GM18867 (cell line): ENCODE measurements at regions not wholly inside any gene's neighbourhood (a gene's known extent, or its start where the extent isn't known, plus 50 kb on each side); places are given as distances from the start of the nearest gene placed in this dataset.

Experiments
- ATAC-seq: cut with Tn5 transposase; IDR thresholded peaks from one replicate; pipeline ENCODE4 v1.9.1; 2021; ENCODE audit warnings: mild to moderate bottlenecking, moderate library complexity; ENCODE audit not compliant: unreplicated experiment

- ATAC-seq, result no peak
Measured at GRCh38 chr11:111444040-111444439, 65.0 kb upstream of the POU2AF1 start.

- ATAC-seq, result no peak
Measured at GRCh38 chr11:111443640-111444039, 64.6 kb upstream of the POU2AF1 start.

DNA sequence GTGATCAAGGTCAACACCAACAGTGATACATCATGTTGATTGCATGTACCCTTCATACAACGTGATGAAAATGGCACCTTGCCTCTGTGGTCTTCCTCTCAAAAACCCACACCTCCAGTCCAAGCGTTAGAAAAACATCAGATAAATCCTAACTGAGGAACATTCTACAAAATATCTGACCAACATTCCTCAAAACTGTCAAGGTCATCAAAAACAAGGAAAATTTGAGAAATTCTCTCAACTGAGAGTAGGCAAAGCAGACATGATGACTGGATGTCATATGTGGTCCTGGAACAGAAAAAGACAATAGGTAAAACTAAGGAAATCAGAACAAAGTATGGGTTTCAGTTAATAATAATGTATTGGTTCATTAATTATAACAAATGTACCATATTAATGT lies 64.0 kb upstream of the POU2AF1 start:
- ATAC-seq, result no peak

DNA sequence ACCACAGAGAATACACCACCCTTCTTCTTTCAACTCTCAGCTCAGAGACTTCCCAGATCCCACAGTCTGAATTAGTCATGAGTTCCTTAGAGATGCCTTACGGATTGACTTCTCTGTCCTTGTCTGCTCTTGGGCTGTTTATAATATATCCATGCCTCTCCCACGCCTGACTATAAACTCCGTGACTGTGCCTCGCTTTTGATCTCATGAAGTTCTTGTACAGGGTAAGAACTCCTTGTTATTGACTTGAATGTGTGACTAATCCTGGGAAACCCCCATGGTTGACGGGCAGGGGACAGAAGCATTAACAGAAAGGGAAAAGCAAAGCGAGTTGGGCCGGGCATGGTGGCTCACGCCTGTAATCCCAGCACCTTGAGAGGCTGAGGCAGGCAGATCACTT lies 62.4 kb upstream of the POU2AF1 start:
- no peak for ATAC-seq

DNA sequence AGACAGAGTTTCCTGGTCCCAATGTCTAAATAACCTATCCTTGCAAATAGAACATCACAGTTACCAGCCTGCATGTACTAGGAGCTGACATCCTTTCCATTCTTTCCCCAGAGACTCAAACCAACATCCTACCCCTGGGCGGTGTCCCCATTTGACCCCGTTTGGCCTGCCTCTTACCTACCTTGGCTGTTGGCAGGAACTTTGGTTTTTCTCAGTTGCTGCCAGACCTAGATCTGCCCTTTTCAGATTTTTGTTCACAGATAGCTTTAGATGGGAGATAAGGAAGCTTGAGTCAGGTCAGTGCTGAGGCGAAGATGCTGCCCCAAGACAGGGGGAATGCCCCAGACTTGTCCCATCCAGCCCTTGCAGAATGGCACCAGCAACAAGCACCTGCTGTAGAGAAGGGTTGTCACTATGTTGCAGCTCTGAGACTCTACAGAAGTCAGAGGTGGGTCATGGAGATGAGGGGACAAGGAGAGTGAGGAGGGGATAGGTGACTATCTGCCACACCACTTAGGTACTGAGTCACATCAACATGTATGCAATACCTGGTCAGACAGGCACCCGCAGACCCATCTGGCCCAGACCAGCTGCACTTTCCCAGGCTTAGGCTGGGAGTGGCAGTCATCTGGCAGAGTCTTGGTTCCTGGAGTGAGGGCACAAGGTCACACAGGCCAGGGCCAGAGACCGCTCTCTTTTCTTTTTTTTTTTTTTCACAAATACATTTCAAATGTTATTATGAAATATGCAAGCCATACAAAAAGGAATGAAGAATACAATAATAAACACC lies 61.5 kb upstream of the POU2AF1 start:
- no peak for ATAC-seq

GRCh38 chr11:111439901-111440300 lies 60.8 kb upstream of the POU2AF1 start:
- no peak for ATAC-seq

DNA sequence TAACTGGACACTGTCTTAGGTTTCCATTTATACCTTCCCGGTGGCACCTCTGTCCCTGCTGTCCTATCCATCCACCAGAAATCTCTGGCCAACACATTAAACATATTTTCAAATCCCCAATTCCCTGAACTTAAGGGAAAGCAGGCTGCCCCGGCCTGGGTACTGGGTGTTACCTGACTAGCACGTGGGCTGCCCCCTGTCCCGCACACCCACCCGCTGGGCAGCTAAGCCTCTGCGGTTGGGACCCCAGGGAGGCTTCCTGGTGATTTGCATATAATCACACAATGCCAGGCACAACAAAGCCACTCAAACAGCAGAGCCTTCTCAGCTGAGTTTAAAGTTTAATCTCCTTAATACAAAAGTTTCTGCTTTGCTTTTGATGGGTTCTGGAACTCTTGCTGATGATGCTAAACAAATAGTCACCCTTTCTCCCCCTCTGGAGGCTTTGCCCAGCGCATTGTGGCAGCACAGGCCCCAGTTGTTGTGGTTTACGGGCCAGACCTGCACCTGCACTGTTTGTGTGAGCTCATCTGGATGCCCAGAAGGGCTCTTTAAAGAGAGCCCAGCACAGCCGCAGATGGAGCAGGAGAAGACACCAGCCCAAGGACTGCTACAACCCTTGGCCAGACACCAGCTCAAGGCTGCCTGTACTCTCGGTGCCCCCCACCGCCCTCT lies 59.9 kb upstream of the POU2AF1 start:
- ATAC-seq, result no peak

DNA sequence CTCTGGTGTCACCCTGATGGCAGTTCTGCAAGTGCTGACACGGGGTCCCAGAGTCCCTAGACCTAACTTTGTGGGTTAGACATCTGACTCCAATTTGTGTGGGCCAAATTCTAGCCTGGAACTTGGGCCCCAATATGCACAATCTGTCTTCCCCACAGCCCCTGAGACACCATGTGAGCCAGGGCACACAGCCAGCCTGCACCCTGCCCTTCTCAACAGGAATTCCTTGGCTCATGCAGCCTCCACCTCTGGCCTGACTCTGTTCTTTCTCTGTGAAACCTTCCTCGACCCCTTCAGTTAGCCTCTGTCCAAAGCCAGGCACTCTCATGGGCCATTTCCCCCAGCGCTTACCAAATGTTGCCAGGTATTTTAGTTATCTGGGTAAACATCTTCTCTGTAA lies 59.1 kb upstream of the POU2AF1 start:
- no peak for ATAC-seq

DNA sequence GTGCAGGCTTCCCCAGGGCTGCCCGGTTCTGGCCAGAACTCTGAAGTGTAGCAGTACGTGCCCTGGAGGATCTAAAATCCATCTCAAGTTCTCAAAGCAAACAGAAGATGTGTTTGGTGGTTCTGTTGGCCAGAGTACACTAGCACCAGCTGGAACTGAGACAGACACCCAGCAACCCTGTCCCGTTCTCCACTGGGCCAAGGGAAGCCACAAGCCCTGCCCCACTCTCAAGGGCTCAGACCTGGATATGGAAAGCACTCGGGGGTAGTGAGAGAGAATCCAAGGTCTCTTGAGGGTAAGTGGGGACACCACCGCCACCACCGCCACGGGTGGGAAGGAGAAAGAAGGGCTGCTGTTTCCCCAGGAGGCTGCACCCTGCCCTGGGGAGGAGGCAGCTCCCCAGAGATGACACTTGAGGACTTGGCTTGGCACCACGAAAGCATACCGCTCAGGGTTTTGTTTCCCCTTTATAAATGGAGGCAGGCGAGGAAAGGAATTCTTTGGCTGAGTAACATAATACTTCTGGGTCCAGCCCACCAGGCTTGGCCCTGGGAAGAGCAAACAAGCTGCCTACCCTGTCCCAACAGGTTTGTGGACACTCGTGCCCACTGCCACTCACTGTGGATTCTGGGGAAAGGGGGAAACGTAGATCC lies 56.1 kb upstream of the POU2AF1 start:
- no peak for ATAC-seq

GRCh38 chr11:111429066-111429506 lies 50.0 kb upstream of the POU2AF1 start:
- peak; percentile 71 for ATAC-seq
